Left kidney (tissue), 1 donor: ENCODE measurements at regions not wholly inside any gene's neighbourhood (a gene's known extent, or its start where the extent isn't known, plus 50 kb on each side); places are given as distances from the start of the nearest gene placed in this dataset.
A peak's percentile ranks its signal among the peaks of the same experiment; 100 is the strongest.

Experiments
- DNase-seq: peaks from one replicate; pipeline ENCODE4 v3.0.0-alpha.2; 2013

DNA sequence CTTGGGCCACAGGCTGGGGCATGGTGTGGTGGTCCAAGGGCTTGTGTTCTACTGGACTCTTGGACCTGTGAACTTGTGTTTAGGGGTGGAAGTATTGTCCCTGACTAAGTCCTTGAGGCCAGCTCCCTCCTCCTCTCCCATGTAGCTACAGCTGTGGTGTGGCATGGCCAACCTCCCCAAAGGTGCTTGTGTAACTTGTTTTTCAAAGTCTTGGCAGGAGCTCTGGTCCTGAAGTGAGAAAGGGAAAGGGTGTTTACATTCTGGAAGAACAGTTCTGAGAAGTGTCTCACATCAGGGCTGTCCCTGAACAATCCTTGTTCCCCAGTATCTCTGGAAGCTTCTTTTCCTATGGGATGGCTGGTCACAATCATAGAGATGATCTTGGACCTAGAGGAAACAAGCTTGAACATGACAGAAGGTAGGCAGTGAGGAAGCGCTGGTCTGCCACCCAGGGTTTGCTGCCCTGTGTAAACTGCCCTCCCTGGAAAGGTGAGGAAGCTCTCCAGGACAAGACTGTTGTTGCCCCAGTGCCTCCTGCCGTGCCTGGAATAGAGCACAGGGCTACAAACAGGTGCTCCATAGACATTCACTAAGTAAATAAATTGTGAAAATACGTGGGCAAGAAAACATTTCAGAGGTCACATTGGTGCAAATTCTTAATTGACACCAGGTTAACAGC lies 64.6 kb upstream of the KLF9 start:
- no peak for DNase-seq

DNA sequence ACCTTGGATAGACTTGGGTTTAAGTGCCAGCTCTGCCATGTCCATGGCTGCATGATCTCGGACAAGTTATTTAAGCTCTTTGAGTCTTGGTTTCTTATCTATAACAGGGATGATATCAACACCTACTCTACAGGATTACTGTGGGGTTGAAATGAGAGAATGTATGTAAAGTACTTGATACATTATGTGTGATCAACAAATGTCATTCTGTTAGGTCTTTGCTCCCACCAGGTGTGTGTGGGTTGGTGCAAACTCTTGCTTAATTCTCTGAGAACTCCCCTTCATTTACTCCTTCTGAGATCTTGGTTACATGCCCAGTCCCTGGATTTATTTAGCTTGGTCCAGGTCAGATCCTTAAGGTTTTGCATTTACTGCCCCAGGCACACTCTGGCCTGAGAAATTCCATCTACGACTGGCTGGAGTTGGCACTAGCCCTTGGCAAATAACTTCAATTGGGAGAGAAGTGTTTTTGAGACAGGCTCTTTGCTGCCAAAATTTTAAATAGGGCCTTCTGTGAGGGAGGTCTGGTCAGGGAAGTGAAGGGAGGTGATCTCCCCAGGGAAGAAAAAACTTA lies 63.5 kb upstream of the KLF9 start:
- DNase-seq = no peak

DNA sequence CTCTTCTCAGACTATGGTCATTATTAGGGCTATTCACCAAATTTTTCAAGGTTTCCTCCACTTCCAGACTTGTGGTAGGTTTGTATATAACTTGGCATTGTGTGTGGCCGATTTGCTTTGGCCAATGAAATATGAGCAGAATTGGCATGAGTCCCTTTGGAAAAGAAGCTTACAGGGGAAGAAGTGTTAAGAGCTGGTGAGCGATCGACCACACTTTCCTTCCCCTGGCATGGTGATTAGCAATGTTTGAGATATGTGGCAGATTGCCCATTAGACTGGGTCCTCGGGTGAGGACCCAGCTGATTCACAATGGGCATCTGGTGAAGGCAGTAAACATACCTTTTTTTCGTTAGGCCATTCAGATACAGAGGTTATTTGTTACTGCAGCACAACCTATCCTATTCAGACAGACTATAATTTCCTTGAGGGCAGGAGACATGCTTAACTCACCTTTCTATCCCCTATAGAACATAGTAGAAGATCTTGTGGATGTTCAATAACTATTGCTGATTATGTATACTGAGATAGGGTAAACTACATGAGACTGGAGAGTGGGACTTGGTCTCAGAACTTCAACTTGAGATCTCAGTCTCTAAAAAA lies 62.8 kb upstream of the KLF9 start:
- no peak for DNase-seq

DNA sequence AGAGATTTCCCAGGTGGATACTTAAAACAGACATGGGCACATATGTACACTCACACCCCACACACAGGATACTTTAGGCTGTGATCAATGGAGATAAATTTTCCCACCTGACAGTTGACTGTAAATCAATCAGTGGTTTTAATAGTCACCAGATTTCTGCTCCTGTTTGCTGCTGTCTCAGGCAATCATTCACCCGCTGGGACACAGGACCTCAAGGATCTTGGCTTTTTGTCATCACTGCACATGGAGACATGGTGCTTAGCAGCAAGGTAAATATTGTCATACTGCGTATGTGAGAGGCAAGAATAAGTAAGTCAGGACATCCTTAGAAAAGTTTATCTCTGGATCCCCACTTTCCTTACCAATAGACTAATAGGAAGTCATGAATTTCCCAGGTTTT lies 60.8 kb upstream of the KLF9 start:
- DNase-seq = peak; percentile 14

DNA sequence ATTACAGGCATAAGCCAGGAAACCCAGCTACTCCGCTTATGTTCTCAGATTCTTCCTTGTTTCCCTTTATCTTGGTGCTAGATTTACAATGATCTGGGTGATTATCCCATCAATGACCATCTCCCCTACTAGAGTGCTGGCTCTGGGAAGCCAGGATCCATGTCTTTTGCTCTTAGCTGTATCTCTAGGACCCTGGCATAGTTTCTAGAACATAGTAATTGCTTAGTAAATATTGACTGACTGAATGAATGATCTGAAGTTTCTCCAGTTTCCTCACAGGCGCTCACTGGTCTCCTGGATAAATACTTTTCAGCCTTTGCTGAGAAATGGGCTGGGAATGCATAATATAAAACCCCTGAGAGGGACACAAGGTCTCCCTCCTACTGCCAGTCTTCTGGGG lies 60.0 kb upstream of the KLF9 start:
- DNase-seq = no peak

DNA sequence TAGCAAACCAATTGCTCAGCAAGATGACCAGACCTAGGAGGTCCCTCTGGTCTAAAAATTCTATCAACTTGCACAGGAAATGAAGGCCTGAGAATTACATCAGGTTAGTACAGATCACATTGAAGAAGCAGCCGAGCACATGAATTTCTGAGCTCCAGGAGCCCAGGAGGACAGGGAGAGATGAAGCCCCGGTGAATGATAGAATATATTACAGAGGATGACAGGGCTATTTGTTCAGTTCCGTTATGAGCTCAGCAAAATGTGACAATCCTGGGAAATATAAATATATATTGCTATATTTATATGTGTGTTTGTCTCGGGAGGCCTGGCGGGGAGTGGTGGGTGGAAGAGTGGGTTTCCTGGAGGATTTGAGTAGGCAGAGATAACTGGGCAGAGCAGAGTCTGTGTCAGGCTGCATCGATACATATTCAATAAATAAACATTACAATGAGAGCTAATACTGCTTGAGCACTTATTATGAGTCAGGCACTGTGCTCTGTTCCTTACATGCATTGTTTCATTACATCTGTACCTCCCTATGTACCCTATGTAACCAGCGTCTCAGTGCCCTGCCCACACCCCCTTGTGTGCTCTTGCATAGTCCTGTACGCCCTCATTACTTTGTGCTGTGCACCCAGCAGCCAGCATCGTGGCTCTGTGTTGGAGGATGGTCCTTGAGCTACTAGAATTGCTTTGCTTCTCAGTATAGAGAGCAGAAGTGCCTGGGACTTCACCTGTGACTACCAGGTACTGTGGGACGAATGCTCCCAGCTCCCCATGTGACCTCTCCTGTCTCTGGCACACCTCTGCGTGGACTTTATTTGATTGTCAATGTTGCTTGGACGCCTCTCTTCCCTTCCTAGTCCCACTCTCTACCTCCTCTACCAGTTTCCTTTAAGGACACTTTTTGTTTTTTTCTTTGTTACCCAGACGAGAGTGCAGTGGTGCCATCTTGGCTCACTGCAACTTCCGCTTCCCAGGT lies 58.1 kb upstream of the KLF9 start:
- no peak for DNase-seq

DNA sequence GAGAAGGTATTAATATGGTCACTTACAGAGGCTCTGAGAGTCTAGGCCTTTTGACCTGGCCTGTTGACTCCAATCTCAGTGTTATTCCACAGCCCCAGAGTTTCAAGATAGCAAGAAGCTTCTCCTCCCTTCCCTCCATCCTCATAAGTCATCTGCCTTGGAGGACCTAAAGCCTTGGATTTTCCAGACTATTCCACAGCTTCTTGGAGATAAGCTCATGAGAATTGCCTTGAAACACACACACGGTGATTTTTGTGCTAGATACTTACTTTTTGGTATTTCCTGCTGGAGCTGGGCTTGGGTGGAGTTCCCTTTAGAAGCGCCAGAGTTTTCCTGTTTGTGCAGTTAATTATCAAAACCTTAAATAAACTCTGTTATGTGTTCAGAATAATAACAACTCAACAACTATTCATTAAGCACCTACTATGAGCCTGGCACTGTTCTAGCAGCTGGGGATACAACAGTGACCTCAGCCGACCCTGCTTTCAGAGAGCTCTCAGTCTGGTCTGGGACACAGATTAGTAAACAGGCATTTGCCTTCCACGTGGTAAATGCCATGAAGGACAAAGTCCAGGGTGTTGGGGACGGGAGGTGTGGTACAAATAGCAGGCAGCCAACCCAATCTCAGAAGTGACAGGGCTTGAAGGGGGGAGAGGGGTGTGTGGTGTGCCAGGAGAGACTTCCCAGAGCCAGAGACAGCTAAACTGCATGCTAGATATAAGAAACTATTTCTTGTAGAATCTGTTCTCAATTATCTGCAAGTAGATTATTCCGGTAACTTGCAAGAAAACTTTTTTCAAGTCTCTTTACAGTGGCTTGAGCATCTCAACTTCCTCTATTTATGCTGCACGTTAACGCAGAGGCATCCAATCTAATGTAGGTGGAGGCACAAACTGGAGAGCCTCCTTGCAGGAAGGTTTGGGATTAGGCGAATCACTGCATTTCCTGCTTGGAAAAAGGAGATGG lies 55.9 kb upstream of the KLF9 start:
- no peak for DNase-seq

DNA sequence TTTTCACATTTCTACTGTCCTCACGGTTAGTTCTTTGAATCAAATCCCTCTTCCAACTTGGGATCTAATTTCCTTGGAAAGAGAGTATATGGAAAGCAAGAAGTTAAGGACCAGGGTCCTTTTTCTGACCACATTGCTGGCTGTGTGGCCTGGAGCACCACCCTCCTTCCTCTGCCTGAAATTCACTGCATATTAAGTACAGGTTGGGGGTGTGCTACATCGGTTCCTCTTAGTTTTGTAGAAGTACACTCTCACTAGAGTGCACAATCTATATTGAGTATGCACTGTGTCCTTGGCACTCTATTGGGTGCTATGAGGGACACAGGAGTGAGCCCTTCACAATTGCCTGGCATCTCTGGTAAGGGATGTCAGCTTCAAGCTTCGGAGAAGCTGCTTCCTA lies 53.8 kb upstream of the KLF9 start:
- no peak for DNase-seq

DNA sequence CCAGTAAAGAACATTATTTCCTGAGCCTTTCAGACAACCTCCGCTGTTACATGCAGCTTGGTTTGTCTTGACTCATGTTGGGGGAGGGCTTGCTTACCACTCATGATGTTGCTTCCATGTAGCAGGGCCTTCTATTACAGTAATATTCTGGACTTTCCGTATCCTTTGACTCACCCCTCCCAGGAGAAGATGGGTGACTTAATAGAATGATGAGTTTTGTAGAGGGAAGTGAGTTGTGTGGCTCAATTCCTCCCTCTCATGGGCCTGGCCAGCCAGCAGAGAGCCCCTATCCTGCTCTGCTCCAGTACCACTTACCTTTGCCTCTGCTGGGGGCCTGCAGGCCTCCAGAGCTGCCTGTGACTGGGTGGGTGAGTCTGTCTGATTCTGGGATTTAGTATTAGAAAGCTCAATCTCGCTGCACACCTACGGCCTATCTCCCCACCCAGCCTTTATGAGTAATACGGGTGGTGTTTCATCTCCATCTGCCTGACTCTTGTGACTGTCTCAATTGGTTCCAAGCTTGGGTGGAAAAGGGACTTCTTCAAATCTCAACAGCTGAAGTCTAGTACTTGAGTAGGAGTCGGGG lies 52.6 kb upstream of the KLF9 start:
- DNase-seq = no peak

DNA sequence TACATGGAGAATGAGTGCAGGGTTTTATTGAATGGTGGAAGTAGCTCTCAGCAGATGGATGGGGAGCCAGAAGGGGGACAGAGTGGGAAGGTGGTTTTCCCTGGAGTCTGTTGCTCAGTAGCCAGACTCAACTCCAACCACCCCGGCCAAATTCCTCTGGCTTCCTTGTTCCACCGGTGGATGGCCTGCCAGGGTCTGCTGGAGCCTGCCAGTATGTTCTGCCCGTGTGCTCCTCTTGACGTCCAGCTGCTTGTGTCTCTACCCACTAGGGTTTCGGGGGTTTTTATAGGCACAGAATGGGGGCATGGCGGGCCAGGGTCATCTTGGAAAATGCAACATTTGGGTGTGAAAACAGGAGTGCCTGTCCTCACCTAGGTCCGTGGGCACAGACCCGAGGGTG lies 51.4 kb upstream of the KLF9 start:
- DNase-seq = no peak

DNA sequence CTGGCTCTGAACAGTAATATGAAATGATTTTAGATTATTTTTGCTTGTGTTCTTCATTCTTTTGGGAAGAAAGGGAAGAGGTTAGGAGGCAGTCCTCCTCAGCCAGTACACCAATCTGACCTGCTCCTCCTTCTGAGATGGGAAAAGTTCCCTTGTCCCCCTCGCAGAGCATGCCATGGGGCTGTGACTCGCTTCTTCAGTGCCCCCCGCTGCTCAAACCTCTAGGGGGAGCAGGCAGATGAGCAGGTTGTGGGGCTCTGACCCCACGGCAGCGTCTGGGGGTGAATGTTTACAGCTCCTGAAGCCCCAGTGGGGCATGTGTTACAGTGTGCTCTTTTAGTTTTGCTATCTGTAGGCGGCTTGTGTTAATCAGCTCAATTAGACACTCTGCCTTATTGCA lies 50.9 kb upstream of the KLF9 start:
- no peak for DNase-seq
